ENCODE measurements at regions not wholly inside any gene's neighbourhood (a gene's known extent, or its start where the extent isn't known, plus 50 kb on each side); places are given as distances from the start of the nearest gene placed in this dataset.
"Not testable (repeated sequence)": the region's sequence is repeated elsewhere in the genome, so short reads cannot be mapped to it uniquely, and the experiment has no call there.

- CTCF ChIA-PET = no interaction called here
- TF ChIP-seq, protein P1, sequence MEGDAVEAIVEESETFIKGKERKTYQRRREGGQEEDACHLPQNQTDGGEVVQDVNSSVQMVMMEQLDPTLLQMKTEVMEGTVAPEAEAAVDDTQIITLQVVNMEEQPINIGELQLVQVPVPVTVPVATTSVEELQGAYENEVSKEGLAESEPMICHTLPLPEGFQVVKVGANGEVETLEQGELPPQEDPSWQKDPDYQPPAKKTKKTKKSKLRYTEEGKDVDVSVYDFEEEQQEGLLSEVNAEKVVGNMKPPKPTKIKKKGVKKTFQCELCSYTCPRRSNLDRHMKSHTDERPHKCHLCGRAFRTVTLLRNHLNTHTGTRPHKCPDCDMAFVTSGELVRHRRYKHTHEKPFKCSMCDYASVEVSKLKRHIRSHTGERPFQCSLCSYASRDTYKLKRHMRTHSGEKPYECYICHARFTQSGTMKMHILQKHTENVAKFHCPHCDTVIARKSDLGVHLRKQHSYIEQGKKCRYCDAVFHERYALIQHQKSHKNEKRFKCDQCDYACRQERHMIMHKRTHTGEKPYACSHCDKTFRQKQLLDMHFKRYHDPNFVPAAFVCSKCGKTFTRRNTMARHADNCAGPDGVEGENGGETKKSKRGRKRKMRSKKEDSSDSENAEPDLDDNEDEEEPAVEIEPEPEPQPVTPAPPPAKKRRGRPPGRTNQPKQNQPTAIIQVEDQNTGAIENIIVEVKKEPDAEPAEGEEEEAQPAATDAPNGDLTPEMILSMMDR (conservative IDR thresholded peaks at IDR 0.05) = no peak
- no peak for TF ChIP-seq EZH2 (IDR thresholded peaks at IDR 0.05; ENCODE audit: low read depth)
- H3K4me1 ChIP-seq (replicated peaks; ENCODE audit: insufficient read depth) = no peaks in the 10 kb centered on the region
- no peak overlapping the region for H2AFZ ChIP-seq
- BruUV-seq (replicated peaks) = no TSS peak
- H3K27ac ChIP-seq = no peak overlapping the region
- POLR2A ChIA-PET (ENCODE audit: unreplicated experiment) = no interaction called here
- no peak overlapping the region for H3K4me2 ChIP-seq
- no peaks in the 10 kb centered on the region for H3K9me2 ChIP-seq (ENCODE audit: insufficient read depth)
- no peak for DNase-seq
- no peaks in the 10 kb centered on the region for H3K36me3 ChIP-seq (ENCODE audit: low read depth)
- no peaks in the 10 kb centered on the region for H3K27me3 ChIP-seq (ENCODE audit: insufficient read depth, low read depth)
- H3K4me3 ChIP-seq = no peak overlapping the region
- H3K9me3 ChIP-seq (ENCODE audit: insufficient read depth, low read depth) = no peaks in the 10 kb centered on the region; the same call in 1 of the 2 replicates
- no peaks in the 10 kb centered on the region for H4K20me1 ChIP-seq (ENCODE audit: insufficient read depth)
- intact Hi-C loops (cut with micrococcal nuclease; ENCODE audit: unreplicated experiment) = no loop called here
- no peaks in the 10 kb centered on the region for H3K79me2 ChIP-seq (ENCODE audit: low read depth)
- H3F3A ChIP-seq (ENCODE audit: insufficient read depth, low read depth) = no peaks in the 10 kb centered on the region
These were observed 823.0 kb upstream of the ATXN7L3B start for GRCh38 chr12:73714655-73715054.

GRCh38 chr12:73716143-73716542, 821.5 kb upstream of the ATXN7L3B start:
- H3K4me2 ChIP-seq; H3K9me3 ChIP-seq (ENCODE audit: insufficient read depth, low read depth); H3K9me2 ChIP-seq (ENCODE audit: insufficient read depth); H3K4me3 ChIP-seq; DNase-seq; H3K4me1 ChIP-seq (replicated peaks; ENCODE audit: insufficient read depth); BruUV-seq (replicated peaks); POLR2A ChIA-PET (ENCODE audit: unreplicated experiment); H4K20me1 ChIP-seq (ENCODE audit: insufficient read depth); intact Hi-C loops (cut with micrococcal nuclease; ENCODE audit: unreplicated experiment); H2AFZ ChIP-seq; H3K79me2 ChIP-seq (ENCODE audit: low read depth); H3K36me3 ChIP-seq (ENCODE audit: low read depth); H3F3A ChIP-seq (ENCODE audit: insufficient read depth, low read depth); H3K27me3 ChIP-seq (ENCODE audit: insufficient read depth, low read depth); CTCF ChIA-PET; H3K27ac ChIP-seq: not testable (repeated sequence)

GRCh38 chr12:73719223-73719622, 818.4 kb upstream of the ATXN7L3B start:
- no TSS peak for BruUV-seq (replicated peaks)

DNA sequence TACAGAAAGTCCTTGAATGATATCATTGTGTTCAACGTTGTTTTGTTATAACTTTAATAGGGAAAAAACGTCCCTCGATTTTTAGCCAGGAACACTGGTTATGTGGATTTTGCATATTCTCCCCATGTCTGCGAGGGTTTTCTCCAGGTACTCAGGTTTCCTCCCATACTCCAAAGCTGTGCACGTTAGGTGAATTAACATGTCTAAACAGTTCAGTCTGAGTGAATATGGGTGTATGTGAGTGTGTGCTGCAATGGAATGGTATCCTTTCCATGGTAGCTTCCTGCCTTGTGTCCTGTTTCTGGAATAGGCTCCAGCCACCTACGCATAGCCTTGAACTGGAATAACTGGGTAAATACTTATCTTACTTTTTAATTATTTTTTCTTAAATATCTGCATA, 810.8 kb upstream of the ATXN7L3B start:
- no peaks in the 10 kb centered on the region for H3K79me2 ChIP-seq (ENCODE audit: low read depth)
- no peaks in the 10 kb centered on the region for H3F3A ChIP-seq (ENCODE audit: insufficient read depth, low read depth)
- peaks cover 2% of the 10 kb centered on the region; the same call in 1 of the 2 replicates for H3K4me1 ChIP-seq (replicated peaks; ENCODE audit: insufficient read depth)
- no peak overlapping the region for H3K27ac ChIP-seq
- no peak overlapping the region for H3K4me3 ChIP-seq
- ChIA-PET POLR2A (ENCODE audit: unreplicated experiment) (no interaction called here), CTCF (no interaction called here)
- no peaks in the 10 kb centered on the region; the same call in 1 of the 2 replicates for H3K9me2 ChIP-seq (ENCODE audit: insufficient read depth)
- H2AFZ ChIP-seq = no peak overlapping the region
- no peaks in the 10 kb centered on the region for H4K20me1 ChIP-seq (ENCODE audit: insufficient read depth)
- no peaks in the 10 kb centered on the region for H3K27me3 ChIP-seq (ENCODE audit: insufficient read depth, low read depth)
- no peak overlapping the region for H3K4me2 ChIP-seq
- DNase-seq = no peak
- TF ChIP-seq, protein P1 (conservative IDR thresholded peaks at IDR 0.05) = no peak
- TF ChIP-seq EZH2 (IDR thresholded peaks at IDR 0.05; ENCODE audit: low read depth) = no peak
- no peaks in the 10 kb centered on the region; the same call in 1 of the 2 replicates for H3K9me3 ChIP-seq (ENCODE audit: insufficient read depth, low read depth)
- intact Hi-C loops (cut with micrococcal nuclease; ENCODE audit: unreplicated experiment) = no loop called here
- no TSS peak for BruUV-seq (replicated peaks)
- H3K36me3 ChIP-seq (ENCODE audit: low read depth) = no peaks in the 10 kb centered on the region

More at GRCh38 chr12:73719223-73719622, 818.4 kb upstream of the ATXN7L3B start:
- Histone ChIP-seq H3K36me3 (ENCODE audit: low read depth) (no peaks in the 10 kb centered on the region), H3F3A (ENCODE audit: insufficient read depth, low read depth) (no peaks in the 10 kb centered on the region), H3K79me2 (ENCODE audit: low read depth) (no peaks in the 10 kb centered on the region), H3K27ac (no peak overlapping the region), H3K9me3 (ENCODE audit: insufficient read depth, low read depth) (no peaks in the 10 kb centered on the region; the same call in 1 of the 2 replicates), H3K27me3 (ENCODE audit: insufficient read depth, low read depth) (no peaks in the 10 kb centered on the region), H3K4me3 (no peak overlapping the region), H4K20me1 (ENCODE audit: insufficient read depth) (no peaks in the 10 kb centered on the region), H3K4me2 (no peak overlapping the region), H3K4me1 (replicated peaks; ENCODE audit: insufficient read depth) (no peaks in the 10 kb centered on the region), H3K9me2 (ENCODE audit: insufficient read depth) (no peaks in the 10 kb centered on the region), H2AFZ (no peak overlapping the region)
- ChIA-PET CTCF (no interaction called here), POLR2A (ENCODE audit: unreplicated experiment) (no interaction called here)
- intact Hi-C loops (cut with micrococcal nuclease; ENCODE audit: unreplicated experiment) = no loop called here
- TF ChIP-seq, protein P1 (conservative IDR thresholded peaks at IDR 0.05) = no peak
- no peak for TF ChIP-seq EZH2 (IDR thresholded peaks at IDR 0.05; ENCODE audit: low read depth)
- DNase-seq = no peak
